IPS DF 4.7 (cell line): ENCODE measurements at regions not wholly inside any gene's neighbourhood (a gene's known extent, or its start where the extent isn't known, plus 50 kb on each side); places are given as distances from the start of the nearest gene placed in this dataset.

Experiments
- DNase-seq: peaks from one replicate; pipeline ENCODE4 v3.0.0-alpha.2; 2013; ENCODE audit warnings: low spot score; ENCODE audit errors: extremely low read depth

GRCh38 chr20:53698371-53698978 is 104.8 kb upstream of the ZNF217 start:
- DNase-seq: no peak

GRCh38 chr20:53695797-53696527 is 102.3 kb upstream of the ZNF217 start:
- no peak for DNase-seq

- no peak for DNase-seq
Observed at GRCh38 chr20:53693262-53693871, 99.7 kb upstream of the ZNF217 start.

- no peak for DNase-seq
Observed at GRCh38 chr20:53692465-53693067, 98.9 kb upstream of the ZNF217 start.

- no peak for DNase-seq
Observed at GRCh38 chr20:53691811-53692192, 98.2 kb upstream of the ZNF217 start.

GRCh38 chr20:53691060-53691810 is 97.6 kb upstream of the ZNF217 start:
- no peak for DNase-seq

- DNase-seq: no peak
Observed at GRCh38 chr20:53688085-53688484, 94.4 kb upstream of the ZNF217 start.

GRCh38 chr20:53685070-53685595 is 91.5 kb upstream of the ZNF217 start:
- DNase-seq: no peak

GRCh38 chr20:53683506-53683905 is 89.9 kb upstream of the ZNF217 start:
- DNase-seq: no peak

GRCh38 chr20:53681352-53682212 is 87.9 kb upstream of the ZNF217 start:
- DNase-seq: no peak

GRCh38 chr20:53679597-53680309 is 86.1 kb upstream of the ZNF217 start:
- DNase-seq: no peak

- no peak for DNase-seq
Observed at GRCh38 chr20:53678990-53679596, 85.5 kb upstream of the ZNF217 start.

- DNase-seq: no peak
Observed at GRCh38 chr20:53678315-53678989, 84.8 kb upstream of the ZNF217 start.

GRCh38 chr20:53677447-53678314 is 84.0 kb upstream of the ZNF217 start:
- no peak for DNase-seq

GRCh38 chr20:53676987-53677386 is 83.3 kb upstream of the ZNF217 start:
- DNase-seq: no peak

- no peak for DNase-seq
Observed at GRCh38 chr20:53676519-53676822, 82.8 kb upstream of the ZNF217 start.

- no peak for DNase-seq
Observed at GRCh38 chr20:53672484-53673129, 79.0 kb upstream of the ZNF217 start.

- no peak for DNase-seq
Observed at GRCh38 chr20:53671370-53671769, 77.7 kb upstream of the ZNF217 start.
